PC-3 (cell line): ENCODE measurements at regions not wholly inside any gene's neighbourhood (a gene's known extent, or its start where the extent isn't known, plus 50 kb on each side); places are given as distances from the start of the nearest gene placed in this dataset.
A peak's percentile ranks its signal among the peaks of the same experiment; 100 is the strongest.

ENCODE experiments used
- ATAC-seq: fragments of 200-7000 bp; cut with Tn5 transposase; 2 replicates; pipeline ENCODE4 v1.9.1; 2020; ENCODE audit warnings: mild to moderate bottlenecking, moderate library complexity
- BruUV-seq: library from RNA; stranded (reverse); fragments of 400-500 nt; replicated peaks from 2 replicates; lab custom pipeline; 2021; lab: Mats Ljungman, UMichigan
- CTCF ChIA-PET: fragments of 300-600 bp; sonication (Branson Sonifier 250); formaldehyde crosslinking; loops from one replicate; lab custom pipeline; 2022; ENCODE audit warnings: antibody characterized with exemption; lab: Charles Lee
- POLR2A ChIA-PET: fragments of 300-600 bp; sonication (Branson Sonifier 250); formaldehyde crosslinking; loops from one replicate; lab custom pipeline; 2022; ENCODE audit warnings: antibody characterized with exemption; ENCODE audit not compliant: unreplicated experiment; lab: Charles Lee
- DNase-seq: peaks from one replicate; pipeline ENCODE4 v3.0.0-alpha.2; 2015
- H2AFZ ChIP-seq: fragments of 300-600 bp; sonication (generic); 2 replicates; pipeline ENCODE4 v1.6.0; 2016; ENCODE audit warnings: antibody characterized with exemption, low read length
- H3F3A ChIP-seq: fragments of 300-600 bp; sonication (generic); one replicate; pipeline ENCODE4 v1.6.0; 2017; ENCODE audit warnings: antibody characterized with exemption, low read length, control low read depth, mild to moderate bottlenecking; ENCODE audit not compliant: unreplicated experiment
- H3K27ac ChIP-seq: fragments of 300-600 bp; sonication (generic); 2 replicates; pipeline ENCODE4 v1.5.1; 2016; ENCODE audit warnings: mild to moderate bottlenecking, low read length
- H3K27me3 ChIP-seq: fragments of 300-600 bp; sonication (generic); 2 replicates; pipeline ENCODE4 v1.6.1; 2016; ENCODE audit warnings: low read length, mixed read lengths
- H3K36me3 ChIP-seq: fragments of 300-600 bp; sonication (generic); 2 replicates; pipeline ENCODE4 v1.6.1; 2016; ENCODE audit warnings: low read depth, mixed run types, low read length, mixed read lengths
- H3K4me1 ChIP-seq: fragments of 300-600 bp; sonication (generic); 2 replicates; pipeline ENCODE4 v1.5.1; 2016; ENCODE audit warnings: low read length; ENCODE audit not compliant: insufficient read depth
- H3K4me2 ChIP-seq: fragments of 300-600 bp; sonication (generic); 2 replicates; pipeline ENCODE4 v1.6.0; 2016; ENCODE audit warnings: low read length
- H3K4me3 ChIP-seq: fragments of 300-600 bp; sonication (generic); 2 replicates; pipeline ENCODE4 v1.5.1; 2016; ENCODE audit warnings: mild to moderate bottlenecking, low read length, mixed read lengths
- H3K79me2 ChIP-seq: fragments of 300-600 bp; sonication (generic); 2 replicates; pipeline ENCODE4 v1.6.1; 2017; ENCODE audit warnings: low read length, mixed read lengths
- H3K9ac ChIP-seq: fragments of 300-600 bp; sonication (generic); 2 replicates; pipeline ENCODE4 v1.6.0; 2016; ENCODE audit warnings: mild to moderate bottlenecking, low read length
- H3K9me2 ChIP-seq: fragments of 300-600 bp; sonication (generic); replicated peaks from 2 replicates; pipeline ENCODE4 v1.6.1; 2016; ENCODE audit warnings: mixed run types, low read length, mixed read lengths
- H3K9me3 ChIP-seq: fragments of 300-600 bp; sonication (generic); 2 replicates; pipeline ENCODE4 v1.6.1; 2016; ENCODE audit warnings: low read length, mixed read lengths
- H4K20me1 ChIP-seq: fragments of 300-600 bp; sonication (generic); 2 replicates; pipeline ENCODE4 v1.6.1; 2016; ENCODE audit warnings: low read length, mixed read lengths
- CTCF ChIP-seq: fragments of 300-600 bp; sonication (generic); conservative IDR thresholded peaks from 2 replicates; pipeline ENCODE4 v1.5.1; 2017; ENCODE audit warnings: antibody characterized with exemption, low read depth, mild to moderate bottlenecking, low read length
- EZH2 ChIP-seq: fragments of 300-600 bp; sonication (generic); IDR thresholded peaks from one replicate; pipeline ENCODE4 v1.6.1; 2017; ENCODE audit warnings: antibody characterized with exemption, mild to moderate bottlenecking, low read length; ENCODE audit not compliant: unreplicated experiment
- EZH2phosphoT487 ChIP-seq: fragments of 300-600 bp; sonication (generic); IDR thresholded peaks from 2 replicates; pipeline ENCODE4 v1.6.1; 2018; ENCODE audit warnings: mild to moderate bottlenecking, antibody characterized with exemption, low read length, borderline replicate concordance
- intact Hi-C: fragments of 100-400 bp; cut with micrococcal nuclease; formaldehyde crosslinking; loops from 2 replicates; pipeline ENCODE4 v1.9.0; 2023

- BruUV-seq = no TSS peak
- POLR2A ChIA-PET = no interaction called here
- no peak for DNase-seq
Measured at GRCh38 chr2:118698564-118698963, 148.9 kb downstream of the EN1 start.

GRCh38 chr2:118697781-118698180 is 149.7 kb downstream of the EN1 start:
- no peaks in the 10 kb centered on the region for H3K27me3 ChIP-seq
- H4K20me1 ChIP-seq = no peaks in the 10 kb centered on the region
- peaks cover 44% of the 10 kb centered on the region for H3K4me1 ChIP-seq
- no peaks in the 10 kb centered on the region for H3K79me2 ChIP-seq
- no peaks in the 10 kb centered on the region for H3F3A ChIP-seq
- H3K4me2 ChIP-seq = peak overlapping the region; percentile 26
- H3K4me3 ChIP-seq = no peak overlapping the region
- BruUV-seq = no TSS peak
- TF ChIP-seq EZH2 (no peak), CTCF (no peak), EZH2phosphoT487 (no peak)
- intact Hi-C loops = no loop called here
- peak; percentile 91 for DNase-seq
- no peaks in the 10 kb centered on the region for H3K36me3 ChIP-seq
- no peak overlapping the region for H3K9ac ChIP-seq
- POLR2A ChIA-PET = no interaction called here
- peak overlapping the region; percentile 48 for H3K27ac ChIP-seq
- H3K9me3 ChIP-seq = no peaks in the 10 kb centered on the region
- CTCF ChIA-PET = no interaction called here
- H2AFZ ChIP-seq = no peak overlapping the region
- H3K9me2 ChIP-seq = no peaks in the 10 kb centered on the region
- peak; percentile 23 for ATAC-seq

More at GRCh38 chr2:118698564-118698963, 148.9 kb downstream of the EN1 start:
- ATAC-seq = no peak
- no peaks in the 10 kb centered on the region for H4K20me1 ChIP-seq
- H3K36me3 ChIP-seq = no peaks in the 10 kb centered on the region
- H3K9ac ChIP-seq = no peak overlapping the region
- H2AFZ ChIP-seq = no peak overlapping the region
- no peaks in the 10 kb centered on the region for H3K9me2 ChIP-seq
- no peak overlapping the region for H3K4me3 ChIP-seq
- intact Hi-C loops = no loop called here
- no peaks in the 10 kb centered on the region for H3F3A ChIP-seq
- no peaks in the 10 kb centered on the region for H3K79me2 ChIP-seq
- no peaks in the 10 kb centered on the region for H3K27me3 ChIP-seq
- H3K4me1 ChIP-seq = peaks cover 44% of the 10 kb centered on the region
- no peaks in the 10 kb centered on the region for H3K9me3 ChIP-seq
- CTCF ChIA-PET = no interaction called here
- TF ChIP-seq EZH2phosphoT487 (no peak), EZH2 (no peak), CTCF (no peak)
- H3K4me2 ChIP-seq = no peak overlapping the region
- peak overlapping the region; percentile 79; the same call in 1 of the 2 replicates for H3K27ac ChIP-seq

GRCh38 chr2:118696786-118697465 is 150.5 kb downstream of the EN1 start:
- peak; percentile 46 for DNase-seq
- ChIA-PET CTCF (no interaction called here), POLR2A (no interaction called here)
- no peak for TF ChIP-seq EZH2phosphoT487
- TF ChIP-seq EZH2 = no peak
- TF ChIP-seq CTCF = no peak
- intact Hi-C loops = no loop called here
- Histone ChIP-seq H3K4me1 (peaks cover 44% of the 10 kb centered on the region), H4K20me1 (no peaks in the 10 kb centered on the region), H3K9me3 (no peaks in the 10 kb centered on the region), H3K9ac (no peak overlapping the region), H3K4me2 (peak overlapping the region; percentile 3; the same call in 1 of the 2 replicates), H3K27ac (peak overlapping the region; percentile 48), H2AFZ (no peak overlapping the region), H3K36me3 (no peaks in the 10 kb centered on the region), H3K79me2 (no peaks in the 10 kb centered on the region), H3F3A (no peaks in the 10 kb centered on the region), H3K27me3 (no peaks in the 10 kb centered on the region), H3K4me3 (no peak overlapping the region), H3K9me2 (no peaks in the 10 kb centered on the region)
- no peak for ATAC-seq
- BruUV-seq = no TSS peak
